Stimulated activated CD4-positive, alpha-beta T cell treated with anti-CD3 and anti-CD28 coated beads, Interleukin-12 subunit alpha, Interleukin-12 subunit beta, amount 100 ng/mL, for 4 hours (primary cell): ENCODE measurements at regions not wholly inside any gene's neighbourhood (a gene's known extent, or its start where the extent isn't known, plus 50 kb on each side); places are given as distances from the start of the nearest gene placed in this dataset.
"Not testable (repeated sequence)": the region's sequence is repeated elsewhere in the genome, so short reads cannot be mapped to it uniquely, and the experiment has no call there.

Experiments used
- DNase-seq: peaks from one replicate; pipeline ENCODE4 v3.0.0-alpha.2; 2020

- DNase-seq: no peak
Measured at GRCh38 chr21:27795418-27795817, 828.5 kb upstream of the ADAMTS5 start.

- DNase-seq: no peak
Measured at GRCh38 chr21:27793901-27794300, 827.0 kb upstream of the ADAMTS5 start.

- DNase-seq: no peak
Measured at GRCh38 chr21:27787046-27787445, 820.2 kb upstream of the ADAMTS5 start.

GRCh38 chr21:27779606-27780005, 812.7 kb upstream of the ADAMTS5 start:
- DNase-seq: no peak

- no peak for DNase-seq
Measured at GRCh38 chr21:27776925-27777553, 810.2 kb upstream of the ADAMTS5 start.

- DNase-seq: no peak
Measured at GRCh38 chr21:27772816-27773215, 805.9 kb upstream of the ADAMTS5 start.

GRCh38 chr21:27771938-27772483, 805.1 kb upstream of the ADAMTS5 start:
- DNase-seq: no peak

- no peak for DNase-seq
Measured at GRCh38 chr21:27769763-27770162, 802.9 kb upstream of the ADAMTS5 start.

GRCh38 chr21:27768046-27768637, 801.3 kb upstream of the ADAMTS5 start:
- DNase-seq: not testable (repeated sequence)

GRCh38 chr21:27764056-27764455, 797.2 kb upstream of the ADAMTS5 start:
- no peak for DNase-seq

- DNase-seq: no peak
Measured at GRCh38 chr21:27761623-27762022, 794.7 kb upstream of the ADAMTS5 start.

- no peak for DNase-seq
Measured at GRCh38 chr21:27759820-27760219, 792.9 kb upstream of the ADAMTS5 start.

GRCh38 chr21:27759091-27759659, 792.3 kb upstream of the ADAMTS5 start:
- DNase-seq: no peak

GRCh38 chr21:27756191-27756590, 789.3 kb upstream of the ADAMTS5 start:
- DNase-seq: no peak

- DNase-seq: no peak
Measured at GRCh38 chr21:27743971-27744564, 777.2 kb upstream of the ADAMTS5 start.

GRCh38 chr21:27741736-27742135, 774.8 kb upstream of the ADAMTS5 start:
- DNase-seq: no peak

GRCh38 chr21:27740084-27740483, 773.2 kb upstream of the ADAMTS5 start:
- DNase-seq: no peak

- no peak for DNase-seq
Measured at GRCh38 chr21:27739187-27739586, 772.3 kb upstream of the ADAMTS5 start.

- DNase-seq: no peak
Measured at GRCh38 chr21:27735699-27736098, 768.8 kb upstream of the ADAMTS5 start.

- DNase-seq: no peak
Measured at GRCh38 chr21:27734146-27734545, 767.3 kb upstream of the ADAMTS5 start.

GRCh38 chr21:27725916-27726315, 759.0 kb upstream of the ADAMTS5 start:
- no peak for DNase-seq

GRCh38 chr21:27722095-27722494, 755.2 kb upstream of the ADAMTS5 start:
- no peak for DNase-seq

GRCh38 chr21:27721675-27722074, 754.8 kb upstream of the ADAMTS5 start:
- no peak for DNase-seq

- no peak for DNase-seq
Measured at GRCh38 chr21:27719226-27719625, 752.3 kb upstream of the ADAMTS5 start.
